MCF 10A (cell line): ENCODE measurements at regions not wholly inside any gene's neighbourhood (a gene's known extent, or its start where the extent isn't known, plus 50 kb on each side); places are given as distances from the start of the nearest gene placed in this dataset.

ENCODE experiments used
- BruUV-seq: library from RNA; stranded (reverse); fragments of 400-500 nt; replicated peaks from 2 replicates; lab custom pipeline; 2021; lab: Mats Ljungman, UMichigan
- CTCF ChIA-PET: fragments of 300-600 bp; sonication (Branson Sonifier 250); formaldehyde crosslinking; extraction: SDS; loops from one replicate; lab custom pipeline; 2021; ENCODE audit warnings: antibody characterized with exemption, inconsistent platforms; lab: Yijun Ruan, JAX
- POLR2A ChIA-PET: fragments of 300-600, 350-650 bp; sonication (Branson Sonifier 250); formaldehyde crosslinking; extraction: SDS; loops from one replicate; lab custom pipeline; 2020; ENCODE audit warnings: antibody characterized with exemption, inconsistent platforms; lab: Yijun Ruan, JAX
- DNase-seq: peaks from one replicate; pipeline ENCODE4 v3.0.0-alpha.2; 2018; ENCODE audit not compliant: unreplicated experiment
- H3K27ac Mint-ChIP-seq: one replicate; pipeline ENCODE4 v1.8.0; 2022; ENCODE audit warnings: mild to moderate bottlenecking, low read depth, mixed read lengths; ENCODE audit not compliant: unreplicated experiment
- H3K27me3 Mint-ChIP-seq: one replicate; pipeline ENCODE4 v1.8.0; 2022; ENCODE audit warnings: mixed read lengths; ENCODE audit not compliant: insufficient read depth, unreplicated experiment
- H3K36me3 Mint-ChIP-seq: one replicate; pipeline ENCODE4 v1.8.0; 2022; ENCODE audit warnings: mild to moderate bottlenecking, moderate library complexity, mixed read lengths; ENCODE audit not compliant: insufficient read depth, unreplicated experiment
- H3K4me1 Mint-ChIP-seq: one replicate; pipeline ENCODE4 v1.8.0; 2022; ENCODE audit warnings: mixed read lengths; ENCODE audit not compliant: insufficient read depth, unreplicated experiment
- H3K4me3 Mint-ChIP-seq: one replicate; pipeline ENCODE4 v1.8.0; 2022; ENCODE audit warnings: mild to moderate bottlenecking, moderate library complexity, mixed read lengths; ENCODE audit not compliant: unreplicated experiment
- H3K9me3 Mint-ChIP-seq: one replicate; pipeline ENCODE4 v1.8.0; 2022; ENCODE audit warnings: mixed read lengths; ENCODE audit not compliant: unreplicated experiment
- CTCF ChIP-seq: fragments of 200-600 bp; IDR thresholded peaks from one replicate; pipeline ENCODE4 v1.8.0; 2022; ENCODE audit warnings: antibody characterized with exemption, mild to moderate bottlenecking; ENCODE audit not compliant: unreplicated experiment
- intact Hi-C: fragments of 100-400 bp; cut with micrococcal nuclease; formaldehyde crosslinking; loops from 2 replicates; pipeline ENCODE4 v1.14.1; 2022

- BruUV-seq = no TSS peak
- no peaks in the 10 kb centered on the region for H3K9me3 Mint-ChIP-seq
- no peak overlapping the region for H3K4me3 Mint-ChIP-seq
- H3K36me3 Mint-ChIP-seq = no peaks in the 10 kb centered on the region
- POLR2A ChIA-PET = no interaction called here
- CTCF ChIA-PET = no interaction called here
- TF ChIP-seq CTCF = no peak
- no peak for DNase-seq
- H3K4me1 Mint-ChIP-seq = no peaks in the 10 kb centered on the region
- no peaks in the 10 kb centered on the region for H3K27me3 Mint-ChIP-seq
- no peak overlapping the region for H3K27ac Mint-ChIP-seq
- intact Hi-C loops = no loop called here
These were observed 418.3 kb downstream of the TAF11L14 start for GRCh38 chr5:18052569-18052968.

- no peak for DNase-seq
- H3K27ac Mint-ChIP-seq = no peak overlapping the region
- no peaks in the 10 kb centered on the region for H3K36me3 Mint-ChIP-seq
- BruUV-seq = no TSS peak
- no peak overlapping the region for H3K4me3 Mint-ChIP-seq
- no peaks in the 10 kb centered on the region for H3K9me3 Mint-ChIP-seq
- CTCF ChIA-PET = no interaction called here
- intact Hi-C loops = no loop called here
- no peak for TF ChIP-seq CTCF
- POLR2A ChIA-PET = no interaction called here
- H3K27me3 Mint-ChIP-seq = no peaks in the 10 kb centered on the region
- H3K4me1 Mint-ChIP-seq = no peaks in the 10 kb centered on the region
These were observed 423.5 kb downstream of the TAF11L14 start for GRCh38 chr5:18057725-18058124.

- no peaks in the 10 kb centered on the region for H3K4me1 Mint-ChIP-seq
- no peak for TF ChIP-seq CTCF
These were observed 433.4 kb downstream of the TAF11L14 start for GRCh38 chr5:18067615-18068014.

GRCh38 chr5:18068826-18069225 lies 434.6 kb downstream of the TAF11L14 start:
- no peak overlapping the region for H3K4me3 Mint-ChIP-seq
- ChIA-PET POLR2A (no interaction called here), CTCF (no interaction called here)
- no TSS peak for BruUV-seq
- intact Hi-C loops = no loop called here
- no peaks in the 10 kb centered on the region for H3K4me1 Mint-ChIP-seq
- TF ChIP-seq CTCF = no peak
- no peaks in the 10 kb centered on the region for H3K36me3 Mint-ChIP-seq
- H3K9me3 Mint-ChIP-seq = no peaks in the 10 kb centered on the region
- DNase-seq = no peak
- H3K27ac Mint-ChIP-seq = no peak overlapping the region
- no peaks in the 10 kb centered on the region for H3K27me3 Mint-ChIP-seq

More at GRCh38 chr5:18067615-18068014, 433.4 kb downstream of the TAF11L14 start:
- intact Hi-C loops = no loop called here
- ChIA-PET POLR2A (no interaction called here), CTCF (no interaction called here)
- H3K27me3 Mint-ChIP-seq = no peaks in the 10 kb centered on the region
- no peaks in the 10 kb centered on the region for H3K36me3 Mint-ChIP-seq
- H3K4me3 Mint-ChIP-seq = no peak overlapping the region
- BruUV-seq = no TSS peak
- no peak overlapping the region for H3K27ac Mint-ChIP-seq
- no peak for DNase-seq
- no peaks in the 10 kb centered on the region for H3K9me3 Mint-ChIP-seq
